ENCODE measurements at regions not wholly inside any gene's neighbourhood (a gene's known extent, or its start where the extent isn't known, plus 50 kb on each side); places are given as distances from the start of the nearest gene placed in this dataset.
"Not testable (repeated sequence)": the region's sequence is repeated elsewhere in the genome, so short reads cannot be mapped to it uniquely, and the experiment has no call there.

DNA sequence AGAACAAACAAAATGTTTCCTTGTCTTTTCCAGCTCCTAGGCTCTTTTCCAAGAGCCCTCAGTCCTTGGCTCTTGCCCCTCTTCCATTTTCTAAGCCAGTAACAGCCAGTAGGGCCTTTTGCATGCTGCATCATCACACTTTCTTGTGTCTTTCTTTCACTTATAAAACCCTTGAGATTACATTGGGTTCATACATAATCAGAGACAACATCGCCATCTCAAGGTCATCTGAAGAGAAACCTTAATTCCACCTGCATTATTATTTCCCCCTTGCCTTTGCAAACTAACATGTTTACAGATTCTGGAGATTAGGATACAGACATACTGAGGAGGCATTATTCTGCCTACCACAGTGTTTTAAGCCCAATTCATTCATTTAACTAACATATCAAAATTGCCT is 697.3 kb downstream of the TRIB2 start:
- DNase-seq, result no peak

DNA sequence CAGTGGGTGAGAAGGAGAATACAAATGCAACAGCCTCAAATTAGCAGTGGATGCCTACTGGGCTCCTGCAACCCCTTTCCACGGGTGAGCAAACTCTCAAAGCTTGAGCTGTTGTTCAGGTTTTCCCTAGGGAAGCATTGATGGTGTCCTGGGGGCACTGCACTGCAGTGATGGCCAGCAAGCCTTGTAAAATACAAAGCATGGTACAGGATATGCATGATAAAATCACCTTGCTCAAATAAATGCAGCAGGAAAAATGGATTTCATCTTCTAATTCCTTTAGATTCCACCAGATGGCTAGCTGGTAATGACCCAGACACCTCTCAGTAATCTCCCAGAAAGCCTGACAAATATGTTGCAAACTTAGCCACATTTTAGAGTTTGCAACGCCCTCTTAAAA is 698.2 kb downstream of the TRIB2 start:
- DNase-seq, result no peak

DNA sequence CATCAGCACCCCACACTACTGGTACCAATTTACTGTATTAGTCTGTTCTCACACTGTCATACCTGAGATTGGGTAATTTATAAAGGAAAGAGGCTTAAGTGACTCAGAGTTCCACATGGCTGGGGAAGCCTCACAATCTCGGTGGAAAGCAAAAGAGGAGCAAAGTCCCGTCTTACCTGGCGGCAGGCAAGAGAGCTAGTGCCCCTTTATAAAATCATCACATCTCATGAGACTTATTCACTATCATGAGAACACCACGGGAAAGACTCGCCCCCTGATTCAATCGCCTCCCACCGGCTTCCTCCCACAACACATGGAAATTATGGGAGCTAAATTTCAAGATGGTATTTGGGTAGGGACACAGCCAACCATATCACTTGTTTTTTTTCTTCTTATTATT is 717.2 kb downstream of the TRIB2 start:
- DNase-seq, result no peak

DNA sequence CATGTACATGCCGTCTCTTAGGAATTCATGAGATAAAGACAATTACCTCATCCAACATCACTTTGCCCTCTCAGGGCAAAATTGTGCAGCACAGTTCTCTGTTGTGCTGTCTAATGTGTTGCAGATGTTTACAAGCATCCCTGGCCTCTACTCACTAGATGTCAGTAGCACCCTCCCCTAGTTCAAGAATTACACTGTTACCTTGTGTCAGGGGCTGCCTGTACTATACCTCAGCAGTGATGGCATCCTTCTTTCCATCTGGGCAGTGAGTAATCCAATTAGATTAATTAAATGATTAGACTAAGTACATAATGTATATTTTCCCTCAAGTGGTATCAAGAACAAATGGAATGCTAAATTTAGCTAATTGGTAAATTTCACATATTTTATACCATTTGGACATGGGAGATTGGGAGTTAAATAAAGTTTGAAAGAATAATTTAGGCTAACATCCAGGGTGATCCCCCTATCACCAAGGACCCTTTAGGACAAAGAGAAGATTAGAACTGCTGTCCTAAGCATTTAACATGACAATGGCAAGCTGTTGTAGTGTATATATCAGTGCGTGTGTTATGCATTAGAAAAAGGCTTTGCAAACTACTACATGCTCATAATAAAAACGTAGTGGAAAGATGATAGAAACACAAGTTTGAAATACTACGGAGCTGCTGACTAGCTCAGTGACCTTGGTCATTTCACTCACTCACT is 727.0 kb downstream of the TRIB2 start:
- not testable (repeated sequence) for DNase-seq

DNA sequence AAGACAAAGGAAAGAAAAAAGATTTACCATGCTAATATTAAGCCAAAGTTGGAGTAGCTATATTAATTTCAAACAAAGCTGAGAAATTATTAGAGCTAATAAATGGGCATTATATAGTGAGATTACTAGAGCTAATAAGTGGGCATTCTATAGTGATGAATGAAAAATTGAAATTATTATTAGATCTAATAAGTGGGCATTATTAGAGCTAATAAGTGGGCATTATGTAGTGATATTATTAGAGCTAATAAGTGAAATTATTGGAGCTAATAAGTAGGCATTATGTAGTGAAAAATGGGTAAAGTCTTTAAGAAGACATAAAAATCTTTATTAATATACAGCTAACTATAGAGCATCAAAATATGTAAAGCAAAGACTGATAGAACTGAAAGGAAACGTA is 745.7 kb downstream of the TRIB2 start:
- DNase-seq, result no peak

DNA sequence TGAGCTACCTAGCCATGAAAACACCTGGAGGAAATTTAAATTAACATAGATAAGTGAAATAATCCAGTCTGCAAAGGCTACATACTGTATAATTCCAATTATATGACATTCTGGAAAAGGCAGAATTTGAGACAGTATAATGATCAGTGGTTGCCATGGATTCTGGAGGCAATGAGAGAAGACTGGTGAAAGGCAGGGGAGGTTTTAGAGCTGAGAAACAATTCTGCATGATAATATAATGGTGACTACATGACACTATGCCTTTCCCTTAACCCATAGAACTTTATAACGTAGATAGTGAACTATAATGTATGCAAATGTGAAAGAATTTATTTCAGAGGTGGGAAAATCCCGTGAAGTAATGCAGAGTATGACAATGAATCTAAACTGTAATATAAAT is 749.3 kb downstream of the TRIB2 start:
- no peak for DNase-seq

DNA sequence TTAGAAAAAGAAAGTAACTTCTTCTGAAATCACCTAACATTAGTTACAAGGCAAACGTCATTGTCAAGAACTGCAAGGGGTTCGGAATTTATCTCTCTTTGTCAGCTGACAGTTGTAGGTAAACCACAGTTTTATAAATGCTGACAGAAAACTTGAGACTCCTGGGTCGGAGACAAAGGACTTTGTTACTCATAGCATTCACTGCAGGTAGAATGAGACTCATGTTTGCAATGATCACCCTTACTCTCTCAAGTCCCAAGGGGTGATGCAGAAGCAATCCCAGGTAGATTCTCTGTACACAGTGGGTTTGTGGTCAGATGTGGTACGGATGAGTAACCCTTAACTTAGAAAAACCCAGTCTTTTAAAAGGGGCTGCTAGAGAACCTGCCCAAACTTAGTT is 757.8 kb downstream of the TRIB2 start:
- DNase-seq, result no peak

DNA sequence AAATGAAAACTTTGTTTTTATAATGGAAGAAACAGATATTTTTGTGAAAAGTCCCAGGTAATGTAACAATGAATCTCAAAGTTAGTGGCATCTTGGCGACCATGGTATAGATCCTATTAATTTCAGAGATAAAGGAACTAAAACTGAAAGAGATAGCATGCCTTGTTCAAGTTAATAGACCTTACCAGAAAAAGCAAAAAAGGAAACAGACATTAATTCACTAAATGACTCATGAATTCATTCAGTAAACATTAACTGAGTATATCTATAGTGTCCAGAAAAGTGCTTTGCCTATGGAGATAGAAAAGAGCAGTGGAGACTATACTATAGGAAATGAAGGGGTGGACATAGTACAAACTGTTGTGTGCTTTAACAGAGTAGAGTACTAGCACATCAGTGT is 763.3 kb downstream of the TRIB2 start:
- no peak for DNase-seq

DNA sequence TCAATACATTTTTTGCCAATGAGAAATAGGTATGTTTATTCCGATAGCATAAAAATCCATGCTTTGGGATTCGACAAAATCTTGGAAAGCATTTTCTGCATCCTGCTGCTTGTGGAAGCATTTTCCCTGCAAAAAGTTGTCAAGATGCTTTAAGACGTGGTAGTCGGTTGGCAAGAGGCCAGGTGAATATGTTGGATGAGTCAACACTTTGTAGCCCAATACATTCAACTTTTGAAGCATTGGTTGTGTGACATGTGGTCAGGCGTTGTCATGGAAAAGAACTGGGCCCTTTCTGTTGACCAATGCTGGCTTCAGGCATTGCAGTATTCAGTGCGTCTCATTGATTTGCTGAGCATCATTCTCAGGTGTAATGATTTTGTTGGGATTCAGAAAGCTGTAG is 764.5 kb downstream of the TRIB2 start:
- no peak for DNase-seq

DNA sequence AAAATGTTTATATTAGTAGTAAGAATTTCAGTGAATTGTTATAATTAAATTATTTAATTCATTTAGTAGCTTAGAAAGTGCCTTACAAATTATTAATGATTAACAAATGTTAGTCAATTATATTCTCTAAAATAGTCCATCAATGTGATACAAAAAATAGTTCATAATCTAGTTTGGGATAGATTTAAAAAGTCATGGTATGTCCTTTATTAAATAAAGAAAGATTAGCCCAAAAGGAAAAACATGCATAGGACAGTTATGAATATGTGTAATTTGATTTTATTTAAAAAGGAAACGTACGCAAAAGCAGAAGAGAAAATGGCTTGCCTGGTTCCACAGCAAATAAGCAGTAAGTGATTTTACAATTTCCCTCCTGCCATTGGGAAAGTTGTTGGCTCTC is 768.5 kb downstream of the TRIB2 start:
- DNase-seq, result no peak

DNA sequence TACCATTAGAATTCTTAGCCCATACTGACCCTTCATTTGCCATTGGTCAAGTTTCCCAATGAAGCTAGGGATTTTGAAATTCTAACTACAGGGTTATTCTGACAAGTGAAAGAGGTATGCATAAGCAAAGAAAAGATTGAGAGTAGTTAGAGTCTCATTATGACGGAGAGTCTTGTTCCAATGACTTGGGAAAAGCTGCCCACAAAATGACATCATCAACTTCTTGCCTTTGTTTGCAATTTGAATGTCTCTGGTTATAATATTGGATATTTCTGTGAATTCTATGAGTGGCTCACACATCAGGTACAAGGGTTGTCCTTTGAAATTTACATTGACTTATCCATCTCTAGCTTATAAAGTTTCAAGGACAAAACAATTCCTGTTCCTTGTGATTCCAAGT is 772.2 kb downstream of the TRIB2 start:
- DNase-seq, result no peak

DNA sequence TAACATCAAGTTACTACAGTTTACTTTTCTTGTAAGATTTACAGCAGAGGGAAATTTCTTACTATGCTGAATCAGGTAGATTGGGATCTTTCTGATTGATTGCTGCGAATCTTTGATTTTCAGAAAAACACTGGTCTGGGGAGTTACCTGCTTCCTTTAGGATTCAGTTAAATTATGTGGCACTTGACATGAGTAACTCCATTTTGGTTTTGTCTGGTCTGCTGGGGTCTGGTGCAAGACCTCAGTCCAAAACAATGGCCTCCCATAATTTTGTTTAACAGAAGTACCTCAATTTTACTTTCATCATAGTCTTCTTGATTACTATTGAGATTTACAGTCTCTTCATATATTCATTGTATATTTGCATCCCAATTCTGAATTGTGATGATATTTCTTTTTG is 775.5 kb downstream of the TRIB2 start:
- no peak for DNase-seq

DNA sequence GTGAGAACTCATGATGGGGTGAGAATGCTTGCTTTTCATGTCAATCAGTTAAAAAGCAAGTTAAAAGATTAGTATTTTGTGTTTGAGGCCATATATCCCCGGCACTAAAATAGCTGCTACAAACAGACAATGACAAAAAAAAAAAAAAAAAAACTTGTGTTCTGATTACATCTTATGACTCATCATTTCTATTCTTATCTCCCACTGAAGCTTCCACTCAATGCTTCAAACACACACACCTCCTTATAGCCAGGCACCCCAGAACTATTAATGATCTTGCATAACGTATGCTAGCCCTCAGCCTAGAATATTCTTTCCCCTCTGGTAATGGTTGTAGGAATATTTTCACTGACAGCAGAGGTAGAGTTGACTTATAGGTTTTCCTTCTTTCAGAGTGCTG is 778.3 kb downstream of the TRIB2 start:
- no peak for DNase-seq

DNA sequence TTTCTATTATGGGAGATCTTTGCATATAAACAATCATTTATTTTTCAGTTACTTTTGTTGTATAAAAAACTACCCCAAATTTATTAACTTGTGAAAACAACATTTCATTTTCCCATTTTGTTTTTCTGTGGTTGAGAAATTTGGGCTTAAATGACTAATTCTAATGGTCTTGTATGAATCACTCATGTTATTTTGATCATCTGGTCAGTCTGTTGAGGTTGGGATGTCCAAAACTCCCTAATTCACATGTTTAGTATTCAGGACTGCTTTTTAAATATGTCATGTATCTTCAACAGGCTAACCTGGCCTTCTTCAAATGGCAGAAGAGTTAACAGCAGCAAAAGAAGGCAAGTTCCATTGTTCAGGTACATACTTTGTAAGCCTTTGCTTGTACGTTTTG is 788.1 kb downstream of the TRIB2 start:
- no peak for DNase-seq

DNA sequence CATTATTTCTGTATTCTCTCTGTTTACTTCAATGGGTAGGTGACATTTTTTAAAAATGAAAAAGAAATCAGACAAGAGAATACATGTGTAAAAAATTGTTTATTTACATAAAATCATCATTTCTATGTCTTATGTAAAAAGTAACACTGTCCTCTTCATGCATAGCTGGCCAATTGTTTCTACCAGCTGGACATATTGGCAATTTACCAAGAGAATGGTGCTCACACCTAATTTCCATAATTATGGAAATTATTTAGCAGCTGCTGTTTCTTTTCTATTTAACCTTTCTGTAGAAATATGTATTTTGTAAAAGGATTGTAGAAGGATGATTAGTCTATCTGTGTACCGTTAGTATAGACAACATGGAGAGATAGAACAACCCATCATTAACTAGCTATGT is 791.9 kb downstream of the TRIB2 start:
- DNase-seq, result no peak

DNA sequence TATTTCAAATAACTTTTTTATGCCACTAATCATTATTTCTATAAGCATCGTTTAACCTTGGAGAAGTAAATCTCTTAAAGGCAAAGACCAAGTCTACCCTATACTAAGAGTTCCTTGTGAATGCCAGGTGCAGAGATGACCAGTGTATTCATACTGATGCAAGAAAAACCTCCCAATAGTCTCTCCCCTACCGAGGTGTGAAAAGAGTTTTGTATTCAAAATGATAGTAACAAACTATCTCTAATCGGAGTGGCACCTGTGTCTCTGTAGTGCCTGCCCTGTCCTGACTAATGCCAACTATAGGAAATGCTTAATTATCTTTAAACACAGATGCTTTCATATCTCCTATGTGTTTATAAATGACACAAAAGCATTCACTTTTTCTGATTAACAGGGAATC is 798.5 kb downstream of the TRIB2 start:
- DNase-seq, result no peak

DNA sequence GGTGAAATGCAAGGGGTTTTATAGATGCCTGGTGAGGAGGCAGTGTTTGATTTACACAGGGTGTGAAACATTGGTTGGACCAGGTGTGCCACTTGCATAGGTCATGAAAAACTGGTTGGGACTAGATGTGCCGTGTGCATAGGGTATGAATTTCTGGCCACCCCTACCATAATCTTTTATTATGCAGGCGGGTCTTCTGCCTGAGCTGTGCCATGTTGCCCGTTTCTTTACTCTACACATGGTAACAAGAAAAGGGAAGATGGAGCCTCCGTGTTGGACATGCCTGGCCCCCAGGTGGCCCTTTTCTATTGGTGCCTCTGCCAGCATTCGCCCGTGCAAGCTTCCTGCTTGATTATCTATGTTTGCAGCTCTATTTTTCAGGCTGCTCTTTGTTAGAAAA is 805.4 kb downstream of the TRIB2 start:
- DNase-seq, result no peak

DNA sequence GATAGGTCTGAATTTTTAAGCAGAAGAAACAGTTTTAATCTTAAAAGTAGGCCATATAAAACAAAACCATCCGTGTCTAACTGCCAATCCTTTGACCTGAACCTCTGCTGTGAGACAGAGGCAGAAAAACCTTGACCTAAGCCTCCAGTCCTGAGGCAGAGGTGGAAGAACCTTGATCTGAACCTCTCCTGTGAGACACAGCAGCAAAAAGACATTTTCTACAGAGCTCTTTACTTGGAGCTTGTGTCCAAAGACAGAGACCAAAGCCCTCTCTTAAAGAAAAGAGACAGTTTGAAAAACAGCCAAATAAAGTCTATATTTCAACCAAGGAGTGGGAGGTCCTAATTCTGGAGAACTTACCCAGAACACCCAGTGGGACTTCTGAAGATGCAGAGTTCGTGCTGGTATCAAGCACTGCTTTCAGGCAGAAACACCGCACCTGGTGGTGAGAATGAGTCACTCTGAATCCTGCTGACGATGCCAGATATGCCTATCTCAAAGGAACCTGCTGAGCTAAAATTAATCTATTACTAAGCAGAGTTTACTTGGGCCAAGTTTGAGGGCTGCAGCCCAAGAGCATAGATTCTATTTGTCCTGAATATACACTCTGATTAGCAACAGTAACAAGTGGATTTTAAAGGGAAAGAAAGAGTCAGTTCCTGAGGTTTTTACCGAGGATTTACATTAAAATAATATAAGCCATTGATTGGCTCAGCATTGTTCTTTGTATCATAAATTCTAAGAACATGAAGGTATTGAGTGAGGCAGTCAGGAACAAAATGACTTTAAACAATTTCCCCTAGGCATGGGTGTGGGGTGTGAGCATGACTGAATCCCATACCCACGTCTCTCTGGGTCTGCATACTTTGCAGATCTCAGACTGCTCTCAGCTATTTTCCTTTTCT is 806.4 kb downstream of the TRIB2 start:
- no peak for DNase-seq

DNA sequence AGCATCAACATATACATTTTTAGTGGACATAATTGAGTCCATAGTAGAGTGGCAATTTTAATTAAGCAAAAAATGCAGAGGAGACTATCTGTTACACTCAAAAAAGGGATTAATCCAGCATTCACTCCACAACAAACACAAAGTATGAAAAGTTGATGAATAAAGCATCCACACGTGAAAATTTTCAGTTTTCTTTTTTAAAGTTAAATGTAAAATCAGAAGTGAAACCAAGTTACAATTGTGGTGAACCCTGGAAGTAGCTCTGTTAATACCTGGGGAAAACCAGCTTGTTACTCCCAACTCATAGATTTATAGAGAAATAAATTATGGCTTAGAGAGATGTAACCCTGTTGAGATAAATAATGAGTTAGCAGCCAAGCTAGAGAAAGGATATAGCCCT is 807.8 kb downstream of the TRIB2 start:
- DNase-seq, result no peak

DNA sequence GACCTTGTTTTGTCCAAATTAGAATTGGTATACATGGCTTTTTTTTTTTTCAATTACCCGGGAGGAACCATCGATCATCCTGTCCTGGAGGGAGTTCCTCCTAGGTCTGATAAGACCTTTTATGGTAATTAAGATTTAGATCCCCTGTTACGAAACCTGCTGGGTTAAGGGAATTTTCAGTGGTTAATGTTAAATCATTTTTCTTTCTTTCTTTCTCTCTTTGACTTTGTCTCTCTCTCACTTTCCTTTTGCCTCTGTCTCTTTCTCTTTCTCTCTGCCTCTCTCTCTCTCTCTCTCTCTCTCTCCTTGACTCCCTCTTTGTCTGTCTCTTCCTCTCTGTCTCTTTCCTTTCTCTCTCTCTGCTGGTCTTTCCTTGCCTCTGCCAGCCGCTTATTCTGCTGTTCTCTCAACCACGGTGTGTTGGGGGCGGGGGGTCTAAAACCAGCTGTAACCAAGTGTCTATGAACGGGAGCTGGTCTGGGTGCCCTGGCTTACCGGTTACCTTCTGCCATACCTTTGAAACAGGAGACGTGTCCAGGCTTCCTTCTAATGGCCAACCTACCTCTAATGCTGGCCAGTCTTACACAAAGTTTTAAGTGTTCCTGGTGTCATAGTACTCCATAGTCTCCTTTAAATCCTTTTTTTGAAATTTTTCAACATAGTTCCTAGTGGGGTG is 815.1 kb downstream of the TRIB2 start:
- not testable (repeated sequence) for DNase-seq

DNA sequence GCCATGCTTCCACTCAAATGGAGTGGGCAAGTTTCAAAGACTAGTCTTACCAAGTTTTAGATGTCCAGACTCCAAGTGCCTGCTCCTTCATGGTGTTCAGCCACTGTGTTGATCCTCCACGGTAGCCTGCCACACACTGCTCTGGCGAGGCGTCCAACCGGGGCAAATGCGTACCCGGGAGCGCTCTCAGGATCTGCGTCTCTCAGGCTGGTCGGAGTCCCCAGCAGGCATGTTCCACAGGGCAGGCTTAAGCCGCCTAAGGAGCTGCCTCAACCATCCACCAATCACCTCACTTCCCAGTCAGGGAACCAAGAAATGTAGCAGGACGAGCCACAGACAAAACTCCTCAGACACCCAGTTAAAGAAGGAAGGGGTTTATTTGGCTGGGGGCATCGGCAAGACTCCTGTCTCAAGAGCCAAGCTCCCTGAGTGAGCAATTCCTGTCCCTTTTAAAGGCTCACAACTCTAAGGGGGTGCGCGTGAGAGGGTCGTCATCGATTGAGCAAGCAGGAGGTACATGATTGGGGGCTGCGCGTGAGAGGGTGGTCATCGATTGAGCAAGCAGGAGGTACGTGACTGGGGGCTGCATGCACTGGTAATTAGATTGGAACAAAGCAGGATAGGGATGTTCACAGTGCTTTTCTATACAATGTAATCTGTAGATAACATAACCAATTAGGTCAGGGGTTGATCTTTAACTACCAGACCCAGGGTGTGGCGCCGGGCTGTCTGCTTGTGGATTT is 816.2 kb downstream of the TRIB2 start:
- not testable (repeated sequence) for DNase-seq

DNA sequence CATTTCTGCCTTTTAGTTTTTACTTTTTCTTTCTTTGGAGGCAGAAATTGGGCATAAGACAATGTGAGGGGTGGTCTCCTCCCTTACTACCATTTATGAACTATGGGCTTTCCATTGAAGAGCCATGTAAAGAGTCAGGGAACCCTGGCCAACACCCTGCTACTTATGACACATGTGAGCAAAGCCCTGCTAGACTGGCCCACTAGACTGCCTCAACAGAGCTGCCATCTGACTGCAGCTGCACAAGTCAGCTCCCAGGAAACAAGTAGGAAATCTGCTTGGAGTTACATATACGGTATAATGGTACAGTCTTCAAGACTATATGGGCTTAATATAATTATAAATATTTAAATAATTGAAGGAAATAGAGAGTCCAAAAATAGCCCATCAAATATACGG is 816.8 kb downstream of the TRIB2 start:
- DNase-seq, result no peak
